Gastrocnemius medialis (tissue), 4 donors: ENCODE measurements at regions not wholly inside any gene's neighbourhood (a gene's known extent, or its start where the extent isn't known, plus 50 kb on each side); places are given as distances from the start of the nearest gene placed in this dataset.

Experiments
- POLR2A ChIP-seq, 2 donors: fragments of 450-650 bp; IDR thresholded peaks; one replicate each; pipeline ENCODE4 v1.6.1; 2017; ENCODE audit warnings: antibody characterized with exemption in 2 of 2, mild to moderate bottlenecking in 2 of 2, moderate library complexity in 2 of 2
- TF ChIP-seq, protein P1 (sequence below), 5 experiments: fragments of 450-650 bp in 3 of 5; fragments of 200-600 bp in 2 of 5; sonication (generic) in 2 of 5; IDR thresholded peaks in 4 of 5; conservative IDR thresholded peaks in 1 of 5; 1 replicate in 4 of 5; 2 replicates in 1 of 5; pipeline ENCODE4 v1.5.1; 2016 to 2019; ENCODE audit warnings: antibody characterized with exemption in 5 of 5, mild to moderate bottlenecking in 3 of 5, moderate library complexity in 3 of 5

DNA sequence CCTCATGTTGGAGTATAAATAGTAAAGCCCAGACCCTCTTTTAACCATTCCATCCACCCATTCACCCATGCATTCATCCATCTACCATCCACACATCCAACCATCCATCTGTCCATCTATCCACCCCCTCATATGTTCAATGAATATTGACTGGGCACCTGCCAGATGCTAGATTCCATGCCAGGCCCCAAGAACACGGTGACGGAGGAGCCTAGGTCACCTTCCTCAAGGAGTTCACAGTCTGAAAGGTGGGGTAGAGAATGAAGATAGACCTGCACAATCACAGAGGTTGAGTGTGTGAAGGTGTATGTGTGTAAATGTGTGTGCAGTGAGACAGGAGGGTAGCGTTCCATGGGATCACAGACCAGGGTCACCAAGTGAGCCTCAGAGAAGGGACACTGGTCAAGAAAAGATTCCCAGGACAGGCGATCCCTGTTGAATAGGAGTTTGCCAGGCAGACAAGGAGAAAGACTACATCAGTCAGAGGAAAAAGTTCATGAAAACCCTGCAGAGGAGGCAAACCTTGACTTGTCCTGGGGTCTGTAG is 287.2 kb downstream of the CYP26B1 start:
- no peak for TF ChIP-seq POLR2A (IDR thresholded peaks at IDR 0.05)
- TF ChIP-seq, protein P1, sequence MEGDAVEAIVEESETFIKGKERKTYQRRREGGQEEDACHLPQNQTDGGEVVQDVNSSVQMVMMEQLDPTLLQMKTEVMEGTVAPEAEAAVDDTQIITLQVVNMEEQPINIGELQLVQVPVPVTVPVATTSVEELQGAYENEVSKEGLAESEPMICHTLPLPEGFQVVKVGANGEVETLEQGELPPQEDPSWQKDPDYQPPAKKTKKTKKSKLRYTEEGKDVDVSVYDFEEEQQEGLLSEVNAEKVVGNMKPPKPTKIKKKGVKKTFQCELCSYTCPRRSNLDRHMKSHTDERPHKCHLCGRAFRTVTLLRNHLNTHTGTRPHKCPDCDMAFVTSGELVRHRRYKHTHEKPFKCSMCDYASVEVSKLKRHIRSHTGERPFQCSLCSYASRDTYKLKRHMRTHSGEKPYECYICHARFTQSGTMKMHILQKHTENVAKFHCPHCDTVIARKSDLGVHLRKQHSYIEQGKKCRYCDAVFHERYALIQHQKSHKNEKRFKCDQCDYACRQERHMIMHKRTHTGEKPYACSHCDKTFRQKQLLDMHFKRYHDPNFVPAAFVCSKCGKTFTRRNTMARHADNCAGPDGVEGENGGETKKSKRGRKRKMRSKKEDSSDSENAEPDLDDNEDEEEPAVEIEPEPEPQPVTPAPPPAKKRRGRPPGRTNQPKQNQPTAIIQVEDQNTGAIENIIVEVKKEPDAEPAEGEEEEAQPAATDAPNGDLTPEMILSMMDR (IDR thresholded peaks at IDR 0.05 in 4 of 5, conservative IDR thresholded peaks at IDR 0.05 in 1 of 5): no peak
